ENCODE measurements at regions not wholly inside any gene's neighbourhood (a gene's known extent, or its start where the extent isn't known, plus 50 kb on each side); places are given as distances from the start of the nearest gene placed in this dataset.

- TF ChIP-seq EZH2 (IDR thresholded peaks at IDR 0.05; ENCODE audit: borderline replicate concordance, low read depth, low read length, severe bottlenecking) (no peak), CTCF (IDR thresholded peaks at IDR 0.05; ENCODE audit: borderline replicate concordance, extremely low read depth, low read length, poor library complexity, severe bottlenecking) (no peak)
Observed at GRCh38 chr20:50335866-50336265, 145.2 kb downstream of the CEBPB start.

All from DND-41 (cell line).